GM06990 (cell line): ENCODE measurements at regions not wholly inside any gene's neighbourhood (a gene's known extent, or its start where the extent isn't known, plus 50 kb on each side); places are given as distances from the start of the nearest gene placed in this dataset.
"Not testable (repeated sequence)": the region's sequence is repeated elsewhere in the genome, so short reads cannot be mapped to it uniquely, and the experiment has no call there.

Experiments
- DNase-seq: peaks from one replicate; pipeline ENCODE4 v3.0.0-alpha.2; 2011; ENCODE audit not compliant: insufficient read length; ENCODE audit errors: extremely low read depth
- H3K27me3 ChIP-seq: replicated peaks from 2 replicates; pipeline ENCODE4 v1.6.0; 2011; ENCODE audit warnings: low read length; ENCODE audit not compliant: control insufficient read depth, insufficient read depth
- H3K36me3 ChIP-seq: 2 replicates; pipeline ENCODE4 v1.5.1; 2011; ENCODE audit warnings: low read length; ENCODE audit not compliant: control insufficient read depth, insufficient read depth
- H3K4me3 ChIP-seq: replicated peaks from 2 replicates; pipeline ENCODE4 v1.5.1; 2011; ENCODE audit warnings: low read depth, mild to moderate bottlenecking, control low read depth, low read length
- CTCF ChIP-seq: IDR thresholded peaks from 2 replicates; pipeline ENCODE4 v1.5.1; 2011; ENCODE audit warnings: low read length, control low read depth, mild to moderate bottlenecking, inconsistent platforms; ENCODE audit not compliant: insufficient read depth, poor library complexity, severe bottlenecking

- no peak for DNase-seq
- no peaks in the 10 kb centered on the region for H3K27me3 ChIP-seq
- no peak overlapping the region for H3K4me3 ChIP-seq
- H3K36me3 ChIP-seq: no peaks in the 10 kb centered on the region
- no peak for TF ChIP-seq CTCF
Observed at GRCh38 chr3:88742674-88743507, 364.5 kb upstream of the EPHA3 start.

- no peak for TF ChIP-seq CTCF
- no peak for DNase-seq
- no peak overlapping the region for H3K4me3 ChIP-seq
- H3K36me3 ChIP-seq: no peaks in the 10 kb centered on the region
- H3K27me3 ChIP-seq: no peaks in the 10 kb centered on the region
Observed at GRCh38 chr3:88744896-88745295, 362.5 kb upstream of the EPHA3 start.

- not testable (repeated sequence) for H3K4me3 ChIP-seq, DNase-seq, H3K36me3 ChIP-seq, H3K27me3 ChIP-seq
Observed at GRCh38 chr3:88747145-88747544, 360.3 kb upstream of the EPHA3 start.

GRCh38 chr3:88758676-88759075 lies 348.7 kb upstream of the EPHA3 start:
- no peak for TF ChIP-seq CTCF
- Histone ChIP-seq H3K27me3 (no peaks in the 10 kb centered on the region), H3K36me3 (no peaks in the 10 kb centered on the region), H3K4me3 (no peak overlapping the region)
- no peak for DNase-seq

- no peaks in the 10 kb centered on the region for H3K36me3 ChIP-seq
- no peak for DNase-seq
- no peak for TF ChIP-seq CTCF
- H3K4me3 ChIP-seq: no peak overlapping the region
- H3K27me3 ChIP-seq: no peaks in the 10 kb centered on the region
Observed at GRCh38 chr3:88767746-88768145, 339.7 kb upstream of the EPHA3 start.

GRCh38 chr3:88773766-88774165 lies 333.7 kb upstream of the EPHA3 start:
- H3K36me3 ChIP-seq: no peaks in the 10 kb centered on the region
- DNase-seq: no peak
- no peaks in the 10 kb centered on the region for H3K27me3 ChIP-seq
- no peak for TF ChIP-seq CTCF
- no peak overlapping the region for H3K4me3 ChIP-seq
